NB4 (cell line): ENCODE measurements at regions not wholly inside any gene's neighbourhood (a gene's known extent, or its start where the extent isn't known, plus 50 kb on each side); places are given as distances from the start of the nearest gene placed in this dataset.

Source experiments
- CTCF ChIP-seq: IDR thresholded peaks from one replicate; pipeline ENCODE4 v1.5.1; 2012; ENCODE audit warnings: low read depth, low read length
- MAX ChIP-seq: IDR thresholded peaks from 2 replicates; pipeline ENCODE4 v1.6.1; 2011; ENCODE audit warnings: low read depth, low read length
- POLR2A ChIP-seq: IDR thresholded peaks from 2 replicates; pipeline ENCODE4 v1.6.1; 2011; ENCODE audit warnings: mild to moderate bottlenecking; ENCODE audit not compliant: insufficient read length; ENCODE audit errors: extremely low read depth

GRCh38 chr11:81839976-81840375 lies 893.7 kb downstream of the FAM181B start:
- TF ChIP-seq POLR2A = no peak
- TF ChIP-seq CTCF = no peak
- no peak for TF ChIP-seq MAX
